IMR-90 (cell line): ENCODE measurements at regions not wholly inside any gene's neighbourhood (a gene's known extent, or its start where the extent isn't known, plus 50 kb on each side); places are given as distances from the start of the nearest gene placed in this dataset.

ENCODE experiments used
- ATAC-seq: fragments of 200-7000 bp; cut with Tn5 transposase; 2 replicates; pipeline ENCODE4 v1.9.1; 2020; ENCODE audit warnings: low read depth, mild to moderate bottlenecking, moderate library complexity
- BruUV-seq: library from RNA; stranded (reverse); fragments of 400-500 nt; replicated peaks from 2 replicates; lab custom pipeline; 2021; lab: Mats Ljungman, UMichigan
- CTCF ChIA-PET: fragments of 300-600 bp; formaldehyde crosslinking; extraction: SDS; loops from one replicate; lab custom pipeline; 2021; ENCODE audit warnings: antibody characterized with exemption; lab: Yijun Ruan, JAX
- POLR2A ChIA-PET: fragments of 300-600 bp; sonication (Branson Sonifier 250); formaldehyde crosslinking; loops from one replicate; lab custom pipeline; 2022; ENCODE audit warnings: antibody characterized with exemption; ENCODE audit not compliant: unreplicated experiment; lab: Charles Lee
- DNase-seq: peaks from one replicate; pipeline ENCODE4 v3.0.0; 2013
- H2AFZ ChIP-seq: replicated peaks from 2 replicates; pipeline ENCODE3; 2013; ENCODE audit warnings: low read length, mild to moderate bottlenecking; ENCODE audit not compliant: poor library complexity
- H2AK5ac ChIP-seq: 2 replicates; pipeline ENCODE4 v1.6.1; 2013; ENCODE audit warnings: low read depth, low read length, inconsistent platforms
- H2AK9ac ChIP-seq: replicated peaks from 2 replicates; pipeline ENCODE3; 2013; ENCODE audit warnings: mild to moderate bottlenecking, low read depth, low read length, moderate library complexity; ENCODE audit not compliant: poor library complexity
- H2BK120ac ChIP-seq: 2 replicates; pipeline ENCODE4 v1.6.1; 2013; ENCODE audit warnings: low read depth, low read length, inconsistent platforms
- H2BK15ac ChIP-seq: 3 replicates; pipeline ENCODE4 v1.6.1; 2013; ENCODE audit warnings: low read depth, low read length, inconsistent platforms
- H2BK20ac ChIP-seq: 2 replicates; pipeline ENCODE4 v1.6.1; 2013; ENCODE audit warnings: low read depth, mild to moderate bottlenecking, inconsistent platforms, low read length, moderate library complexity
- H2BK5ac ChIP-seq: 2 replicates; pipeline ENCODE4 v1.6.1; 2013; ENCODE audit warnings: mild to moderate bottlenecking, low read depth, low read length, inconsistent platforms; ENCODE audit not compliant: poor library complexity, severe bottlenecking
- H3K14ac ChIP-seq: replicated peaks from 2 replicates; pipeline ENCODE4 v1.6.1; 2013; ENCODE audit warnings: low read depth, low read length, inconsistent platforms
- H3K18ac ChIP-seq: 2 replicates; pipeline ENCODE4 v1.6.1; 2013; ENCODE audit warnings: low read depth, low read length, control low read depth
- H3K23ac ChIP-seq: 2 replicates; pipeline ENCODE4 v1.6.1; 2013; ENCODE audit warnings: low read depth, low read length, inconsistent platforms
- H3K27ac ChIP-seq: 2 replicates; pipeline ENCODE4 v1.5.1; 2013; ENCODE audit warnings: mild to moderate bottlenecking, control low read depth, low read length; ENCODE audit not compliant: insufficient read depth
- H3K27me3 ChIP-seq: 2 replicates; pipeline ENCODE4 v1.6.1; 2013; ENCODE audit warnings: low read length; ENCODE audit not compliant: control insufficient read depth, insufficient read depth
- H3K36me3 ChIP-seq: 2 replicates; pipeline ENCODE4 v1.6.1; 2013; ENCODE audit warnings: low read length, mixed read lengths; ENCODE audit not compliant: control insufficient read depth, insufficient read depth
- H3K4ac ChIP-seq: 2 replicates; pipeline ENCODE4 v1.6.1; 2013; ENCODE audit warnings: low read depth, low read length, inconsistent platforms
- H3K4me1 ChIP-seq: 2 replicates; pipeline ENCODE4 v1.6.1; 2013; ENCODE audit warnings: low read length, mixed read lengths; ENCODE audit not compliant: control insufficient read depth, insufficient read depth
- H3K4me2 ChIP-seq: 2 replicates; pipeline ENCODE4 v1.6.1; 2013; ENCODE audit warnings: low read depth, mild to moderate bottlenecking, control low read depth, low read length, moderate library complexity
- H3K4me3 ChIP-seq: 2 replicates; pipeline ENCODE4 v1.5.1; 2013; ENCODE audit warnings: low read depth, mild to moderate bottlenecking, control low read depth, low read length, moderate library complexity; ENCODE audit not compliant: insufficient read depth
- H3K56ac ChIP-seq: 2 replicates; pipeline ENCODE4 v1.6.1; 2013; ENCODE audit warnings: low read length, inconsistent platforms; ENCODE audit not compliant: insufficient read depth; ENCODE audit errors: extremely low read depth
- H3K79me1 ChIP-seq, 2 experiments: 2 replicates each; pipeline ENCODE4 v1.6.1; 2013; ENCODE audit warnings: low read length in 2 of 2, inconsistent platforms in 1 of 2, low read depth in 1 of 2
- H3K9ac ChIP-seq: 2 replicates; pipeline ENCODE4 v1.6.1; 2013; ENCODE audit warnings: low read depth, low read length, control low read depth
- H3K9me1 ChIP-seq: 2 replicates; pipeline ENCODE4 v1.6.1; 2013; ENCODE audit warnings: low read length, inconsistent platforms; ENCODE audit not compliant: insufficient read depth
- H3K9me3 ChIP-seq: 2 replicates; pipeline ENCODE4 v1.6.1; 2013; ENCODE audit warnings: low read length; ENCODE audit not compliant: control insufficient read depth, insufficient read depth
- H4K20me1 ChIP-seq: 2 replicates; pipeline ENCODE4 v1.6.1; 2013; ENCODE audit warnings: low read length, inconsistent platforms; ENCODE audit not compliant: insufficient read depth
- H4K5ac ChIP-seq: 2 replicates; pipeline ENCODE4 v1.6.1; 2013; ENCODE audit warnings: mild to moderate bottlenecking, low read depth, low read length, control low read depth
- H4K8ac ChIP-seq, 2 experiments: 2 replicates each; pipeline ENCODE4 v1.6.1; 2013; ENCODE audit warnings: low read depth in 2 of 2, low read length in 2 of 2, control low read depth in 1 of 2, inconsistent platforms in 1 of 2
- H4K91ac ChIP-seq: 2 replicates; pipeline ENCODE4 v1.6.1; 2013; ENCODE audit warnings: low read depth, low read length, inconsistent platforms; ENCODE audit not compliant: insufficient read depth
- BHLHE40 ChIP-seq: fragments of 150-350 bp; IDR thresholded peaks from 2 replicates; pipeline ENCODE4 v1.6.1; 2016; ENCODE audit warnings: mild to moderate bottlenecking, low read depth, low read length
- CTCF ChIP-seq: conservative IDR thresholded peaks from 2 replicates; pipeline ENCODE4 v1.5.1; 2012; ENCODE audit warnings: mild to moderate bottlenecking, low read depth, low read length, improper control_type of control experiment
- ELK1 ChIP-seq: fragments of 150-350 bp; IDR thresholded peaks from 2 replicates; pipeline ENCODE4 v1.6.1; 2016; ENCODE audit warnings: low read depth, mild to moderate bottlenecking, low read length, moderate library complexity, borderline replicate concordance
- MAFK ChIP-seq: IDR thresholded peaks from 2 replicates; pipeline ENCODE4 v1.6.1; 2012; ENCODE audit warnings: low read depth, low read length, improper control_type of control experiment
- MXI1 ChIP-seq: IDR thresholded peaks from 2 replicates; pipeline ENCODE4 v1.6.1; 2012; ENCODE audit warnings: low read depth, mild to moderate bottlenecking, low read length, moderate library complexity, borderline replicate concordance
- NFE2L2 ChIP-seq: fragments of 150-350 bp; IDR thresholded peaks from 2 replicates; pipeline ENCODE4 v1.6.1; 2016; ENCODE audit warnings: low read depth, mild to moderate bottlenecking, low read length
- WGBS, 2 experiments: methylation state at CpG; one replicate each; pipeline versions ENCODE4 v1.1.5 to v1.1.7; 2013; ENCODE audit warnings: missing lambda C conversion rate in 2 of 2; ENCODE audit not compliant: insufficient read length in 1 of 2; ENCODE audit errors: extremely low coverage in 2 of 2; 5-methylcytosine and 5-hydroxymethylcytosine counted together
- dilution Hi-C: fragments of 300-500 bp; cut with HindIII; formaldehyde crosslinking; loops from one replicate; pipeline ENCODE4 v1.14.3; 2018; ENCODE audit warnings: low sequenced_read_pairs; ENCODE audit not compliant: unreplicated experiment
- in situ Hi-C: fragments of 300-500 bp; cut with MboI; formaldehyde crosslinking; loops from 3 replicates; pipeline ENCODE4 v1.14.3; 2019; ENCODE audit warnings: low sequenced_read_pairs, inconsistent platforms, mixed read lengths
- intact Hi-C: fragments of 100-400 bp; cut with micrococcal nuclease; formaldehyde crosslinking; loops from 2 replicates; pipeline ENCODE4 v1.10.0; 2022

- DNase-seq (no peak), ATAC-seq (no peak)
- no peak overlapping the region for H4K8ac ChIP-seq
- no peaks in the 10 kb centered on the region for H3K79me1 ChIP-seq
- in situ Hi-C loops (no loop called here), intact Hi-C loops (no loop called here), dilution Hi-C loops (no loop called here)
- H3K9ac ChIP-seq: no peak overlapping the region
- no peak overlapping the region for H3K27ac ChIP-seq
- no peak overlapping the region for H3K56ac ChIP-seq
- no peak overlapping the region for H3K14ac ChIP-seq
- TF ChIP-seq BHLHE40: no peak
- no peak for TF ChIP-seq NFE2L2
- TF ChIP-seq MXI1: no peak
- no peak for TF ChIP-seq MAFK
- TF ChIP-seq CTCF: no peak
- no peak for TF ChIP-seq ELK1
- H4K20me1 ChIP-seq: no peaks in the 10 kb centered on the region
- H2AFZ ChIP-seq: no peak overlapping the region
- H3K9me3 ChIP-seq: peaks cover 16% of the 10 kb centered on the region
- no peak overlapping the region for H2BK20ac ChIP-seq
- no peak overlapping the region for H3K4me3 ChIP-seq
- H3K4me1 ChIP-seq: no peaks in the 10 kb centered on the region
- ChIA-PET CTCF (no interaction called here), POLR2A (no interaction called here)
- WGBS, 2 experiments: 57% methylated on average over 3 of the region's 16 CpGs; no CpG with 5 or more reads in 1 of the 2 experiments
- H2BK120ac ChIP-seq: no peak overlapping the region
- H3K4me2 ChIP-seq: no peak overlapping the region
- H2BK15ac ChIP-seq: no peak overlapping the region
- no peaks in the 10 kb centered on the region for H3K36me3 ChIP-seq
- no peaks in the 10 kb centered on the region for H3K9me1 ChIP-seq
- H2AK9ac ChIP-seq: no peak overlapping the region
- no peak overlapping the region for H2BK5ac ChIP-seq
- H3K27me3 ChIP-seq: no peaks in the 10 kb centered on the region
- H2AK5ac ChIP-seq: no peak overlapping the region
- H3K4ac ChIP-seq: no peak overlapping the region
- no peak overlapping the region for H4K91ac ChIP-seq
- no peak overlapping the region for H3K23ac ChIP-seq
- BruUV-seq: no TSS peak
- no peak overlapping the region for H3K18ac ChIP-seq
- no peak overlapping the region for H4K5ac ChIP-seq
Observed at GRCh38 chr9:134987906-134988700, 70.4 kb upstream of the FCN1 start.
